ENCODE measurements at regions not wholly inside any gene's neighbourhood (a gene's known extent, or its start where the extent isn't known, plus 50 kb on each side); places are given as distances from the start of the nearest gene placed in this dataset.

DNA sequence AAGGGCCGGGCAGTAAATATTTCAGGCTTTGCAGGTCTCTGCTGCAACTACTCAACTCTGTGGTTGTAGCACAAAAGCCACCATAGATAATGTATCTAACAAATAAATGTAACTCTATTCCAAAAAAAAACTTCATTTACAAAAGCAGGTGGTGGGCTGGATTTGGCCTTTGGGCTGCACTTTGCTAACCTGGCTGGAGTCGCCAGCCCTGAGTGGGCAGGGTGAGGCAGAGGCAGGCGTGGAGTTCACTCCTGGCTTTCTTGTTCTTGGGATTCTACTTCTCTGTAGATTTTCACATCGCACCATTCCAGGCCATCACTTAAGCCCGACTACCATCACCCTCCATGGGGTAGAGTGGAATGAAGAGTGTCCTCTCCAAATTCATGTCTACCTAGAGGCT lies 367.6 kb upstream of the MGMT start:
- Histone ChIP-seq H3K27me3 (no peaks in the 10 kb centered on the region), H3K4me3 (ENCODE audit: low read depth in 1 of 2, low read length in 1 of 2) (no peak overlapping the region), H3K27ac (no peak overlapping the region), H3K9me3 (no peaks in the 10 kb centered on the region), H3K4me1 (ENCODE audit: control insufficient read depth in 1 of 2, insufficient read depth in 1 of 2, low read depth in 1 of 2, low read length in 1 of 2) (no peaks in the 10 kb centered on the region), H3K36me3 (no peaks in the 10 kb centered on the region)
- TF ChIP-seq CTCF (IDR thresholded peaks at IDR 0.05), result no peak

GRCh38 chr10:129099992-129100391 lies 367.0 kb upstream of the MGMT start:
- no peak for TF ChIP-seq CTCF (IDR thresholded peaks at IDR 0.05)
- Histone ChIP-seq H3K36me3 (no peaks in the 10 kb centered on the region), H3K9me3 (no peaks in the 10 kb centered on the region), H3K27ac (no peak overlapping the region), H3K4me1 (ENCODE audit: control insufficient read depth in 1 of 2, insufficient read depth in 1 of 2, low read depth in 1 of 2, low read length in 1 of 2) (no peaks in the 10 kb centered on the region), H3K4me3 (ENCODE audit: low read depth in 1 of 2, low read length in 1 of 2) (no peak overlapping the region), H3K27me3 (no peaks in the 10 kb centered on the region)

GRCh38 chr10:129101232-129101980 lies 365.6 kb upstream of the MGMT start:
- H3K27me3 ChIP-seq, result no peaks in the 10 kb centered on the region
- no peaks in the 10 kb centered on the region for H3K9me3 ChIP-seq
- TF ChIP-seq CTCF (IDR thresholded peaks at IDR 0.05), result no peak
- H3K36me3 ChIP-seq, result no peaks in the 10 kb centered on the region
- no peak overlapping the region for H3K4me3 ChIP-seq (ENCODE audit: low read depth in 1 of 2, low read length in 1 of 2)
- H3K27ac ChIP-seq, result no peak overlapping the region
- H3K4me1 ChIP-seq (ENCODE audit: control insufficient read depth in 1 of 2, insufficient read depth in 1 of 2, low read depth in 1 of 2, low read length in 1 of 2), result no peaks in the 10 kb centered on the region

- no peaks in the 10 kb centered on the region for H3K4me1 ChIP-seq (ENCODE audit: control insufficient read depth in 1 of 2, insufficient read depth in 1 of 2, low read depth in 1 of 2, low read length in 1 of 2)
- no peak for TF ChIP-seq CTCF (IDR thresholded peaks at IDR 0.05)
- H3K27ac ChIP-seq, result no peak overlapping the region
- no peaks in the 10 kb centered on the region for H3K36me3 ChIP-seq
- H3K9me3 ChIP-seq, result no peaks in the 10 kb centered on the region
- H3K4me3 ChIP-seq (ENCODE audit: low read depth in 1 of 2, low read length in 1 of 2), result no peak overlapping the region
- no peaks in the 10 kb centered on the region for H3K27me3 ChIP-seq
Measured at GRCh38 chr10:129102906-129103693, 363.9 kb upstream of the MGMT start.

GRCh38 chr10:129104266-129105045 lies 362.6 kb upstream of the MGMT start:
- no peak overlapping the region for H3K27ac ChIP-seq
- no peaks in the 10 kb centered on the region for H3K27me3 ChIP-seq
- H3K4me1 ChIP-seq (ENCODE audit: control insufficient read depth in 1 of 2, insufficient read depth in 1 of 2, low read depth in 1 of 2, low read length in 1 of 2), result no peaks in the 10 kb centered on the region
- H3K4me3 ChIP-seq (ENCODE audit: low read depth in 1 of 2, low read length in 1 of 2), result no peak overlapping the region
- no peaks in the 10 kb centered on the region for H3K9me3 ChIP-seq
- no peaks in the 10 kb centered on the region for H3K36me3 ChIP-seq
- TF ChIP-seq CTCF (IDR thresholded peaks at IDR 0.05), result no peak
